ENCODE measurements at regions not wholly inside any gene's neighbourhood (a gene's known extent, or its start where the extent isn't known, plus 50 kb on each side); places are given as distances from the start of the nearest gene placed in this dataset.
A peak's percentile ranks its signal among the peaks of the same experiment; 100 is the strongest.

- no peak for DNase-seq
These were observed 132.3 kb downstream of the CRYBB2 start for GRCh38 chr22:25351631-25352293.

GRCh38 chr22:25352294-25352680, 132.8 kb downstream of the CRYBB2 start:
- DNase-seq, result no peak

GRCh38 chr22:25353516-25354445, 134.3 kb downstream of the CRYBB2 start:
- DNase-seq, result no peak

GRCh38 chr22:25354456-25354855, 135.0 kb downstream of the CRYBB2 start:
- no peak for DNase-seq

- DNase-seq, result no peak
These were observed 137.7 kb downstream of the CRYBB2 start for GRCh38 chr22:25357132-25357455.

GRCh38 chr22:25357606-25358420, 138.4 kb downstream of the CRYBB2 start:
- DNase-seq, result no peak

- DNase-seq, result no peak
These were observed 139.2 kb downstream of the CRYBB2 start for GRCh38 chr22:25358421-25359170.

- DNase-seq, result no peak
These were observed 140.3 kb downstream of the CRYBB2 start for GRCh38 chr22:25359601-25360261.

- no peak for DNase-seq
These were observed 141.0 kb downstream of the CRYBB2 start for GRCh38 chr22:25360411-25360810.

- DNase-seq, result no peak
These were observed 141.6 kb downstream of the CRYBB2 start for GRCh38 chr22:25360891-25361645.

GRCh38 chr22:25361899-25362214, 142.4 kb downstream of the CRYBB2 start:
- no peak for DNase-seq

- peak; percentile 42 for DNase-seq
These were observed 142.9 kb downstream of the CRYBB2 start for GRCh38 chr22:25362215-25362882.

- no peak for DNase-seq
These were observed 143.4 kb downstream of the CRYBB2 start for GRCh38 chr22:25362883-25363240.

GRCh38 chr22:25363474-25363873, 144.0 kb downstream of the CRYBB2 start:
- no peak for DNase-seq

- DNase-seq, result no peak
These were observed 144.8 kb downstream of the CRYBB2 start for GRCh38 chr22:25364281-25364680.

GRCh38 chr22:25364736-25365241, 145.3 kb downstream of the CRYBB2 start:
- no peak for DNase-seq

- DNase-seq, result no peak
These were observed 146.2 kb downstream of the CRYBB2 start for GRCh38 chr22:25365491-25366261.

- no peak for DNase-seq
These were observed 147.0 kb downstream of the CRYBB2 start for GRCh38 chr22:25366408-25366807.

GRCh38 chr22:25366876-25367466, 147.5 kb downstream of the CRYBB2 start:
- DNase-seq, result no peak

GRCh38 chr22:25367756-25368155, 148.3 kb downstream of the CRYBB2 start:
- no peak for DNase-seq
